HCT116 (cell line): ENCODE measurements at regions not wholly inside any gene's neighbourhood (a gene's known extent, or its start where the extent isn't known, plus 50 kb on each side); places are given as distances from the start of the nearest gene placed in this dataset.

ENCODE experiments used
- ATAC-seq: fragments of 200-7000 bp; cut with Tn5 transposase; 2 replicates; pipeline ENCODE4 v1.9.1; 2020; ENCODE audit warnings: mild to moderate bottlenecking, moderate library complexity
- BruUV-seq: library from RNA; stranded (reverse); fragments of 400-500 nt; replicated peaks from 2 replicates; lab custom pipeline; 2021; lab: Mats Ljungman, UMichigan
- CTCF ChIA-PET: fragments of 300-600 bp; sonication (Branson Sonifier 250); formaldehyde crosslinking; loops from one replicate; lab custom pipeline; 2021; ENCODE audit warnings: antibody characterized with exemption; lab: Charles Lee
- POLR2A ChIA-PET: fragments of 300-600, 350-600 bp; sonication (Branson Sonifier 250); formaldehyde crosslinking; loops from one replicate; lab custom pipeline; 2021; ENCODE audit warnings: antibody characterized with exemption; lab: Charles Lee
- RAD21 ChIA-PET, 2 experiments: fragments of 300-600 bp; sonication (Branson Sonifier 250); formaldehyde crosslinking; loops; one replicate each; lab custom pipeline; 2023; ENCODE audit warnings: low total read pairs in 2 of 2; ENCODE audit not compliant: uncharacterized antibody in 2 of 2, unreplicated experiment in 2 of 2, low non-redundant PET in 1 of 2; lab: Charles Lee
- DNase-seq: peaks from one replicate; pipeline ENCODE4 v3.0.0-alpha.2; 2010; ENCODE audit warnings: low read depth, low spot score
- H2AFZ ChIP-seq: fragments of 200-600 bp; shearing (Covaris generic), sonication (generic); 2 replicates; pipeline ENCODE4 v1.6.1; 2017; ENCODE audit warnings: low read depth, mixed run types, mixed read lengths, antibody characterized with exemption, low read length; ENCODE audit not compliant: poor library complexity, severe bottlenecking
- H3K27ac ChIP-seq: 2 replicates; pipeline ENCODE4 v1.5.1; 2012; ENCODE audit warnings: low read depth, low read length
- H3K27me3 ChIP-seq: fragments of 200-600 bp; sonication (generic); 2 replicates; pipeline ENCODE4 v1.6.1; 2016; ENCODE audit warnings: mixed run types, low read length, mixed read lengths; ENCODE audit not compliant: insufficient read depth
- H3K36me3 ChIP-seq, 2 experiments: fragments of 200-500 bp in 1 of 2; fragments of 200-600 bp in 1 of 2; sonication (Bioruptor generic) in 1 of 2; sonication (generic) in 1 of 2; 2 replicates each; pipeline versions ENCODE4 v1.5.1 to v1.6.1; 2014 to 2016; ENCODE audit warnings: low read length in 2 of 2, inconsistent platforms in 1 of 2, mixed read lengths in 1 of 2, mixed run types in 1 of 2; ENCODE audit not compliant: insufficient read depth in 2 of 2, control insufficient read depth in 1 of 2
- H3K4me1 ChIP-seq, 2 experiments: fragments of 200-600 bp in 1 of 2; sonication (generic) in 1 of 2; 2 replicates each; pipeline versions ENCODE4 v1.5.1 to v1.6.1; 2012 to 2017; ENCODE audit warnings: low read length in 2 of 2, inconsistent platforms in 1 of 2, mild to moderate bottlenecking in 1 of 2, mixed read lengths in 1 of 2, mixed run types in 1 of 2, moderate library complexity in 1 of 2; ENCODE audit not compliant: insufficient read depth in 2 of 2, control insufficient read depth in 1 of 2
- H3K4me2 ChIP-seq: fragments of 200-600 bp; sonication (generic); 2 replicates; pipeline ENCODE4 v1.6.1; 2017; ENCODE audit warnings: mixed run types, low read length, mixed read lengths
- H3K4me3 ChIP-seq, 2 experiments: fragments of 200-600 bp in 1 of 2; sonication (generic) in 1 of 2; replicated peaks in 1 of 2; 2 replicates each; pipeline ENCODE4 v1.5.1; 2011 to 2016; ENCODE audit warnings: low read length in 2 of 2, control low read depth in 1 of 2, low read depth in 1 of 2, mild to moderate bottlenecking in 1 of 2, mixed read lengths in 1 of 2, mixed run types in 1 of 2
- H3K79me2 ChIP-seq: fragments of 200-600 bp; sonication (generic); 2 replicates; pipeline ENCODE4 v1.6.1; 2017; ENCODE audit warnings: mild to moderate bottlenecking, mixed run types, low read length, moderate library complexity, mixed read lengths; ENCODE audit not compliant: insufficient read depth
- H3K9ac ChIP-seq: fragments of 200-600 bp; sonication (generic); 2 replicates; pipeline ENCODE4 v1.6.1; 2016; ENCODE audit warnings: low read length, mixed read lengths
- H3K9me2 ChIP-seq: fragments of 200-600 bp; sonication (generic), shearing (Covaris generic); 2 replicates; pipeline ENCODE4 v1.6.1; 2017; ENCODE audit warnings: mixed run types, mild to moderate bottlenecking, moderate library complexity; ENCODE audit not compliant: insufficient read depth
- H3K9me3 ChIP-seq, 2 experiments: fragments of 200-500 bp in 1 of 2; fragments of 200-600 bp in 1 of 2; sonication (Bioruptor generic) in 1 of 2; sonication (generic) in 1 of 2; 2 replicates each; pipeline ENCODE4 v1.6.1; 2014 to 2017; ENCODE audit warnings: low read length in 2 of 2, mixed read lengths in 2 of 2, inconsistent platforms in 1 of 2, low read depth in 1 of 2, mild to moderate bottlenecking in 1 of 2, mixed run types in 1 of 2, moderate library complexity in 1 of 2; ENCODE audit not compliant: control insufficient read depth in 1 of 2, insufficient read depth in 1 of 2
- H4K20me1 ChIP-seq: fragments of 200-600 bp; sonication (generic), shearing (Covaris generic); 2 replicates; pipeline ENCODE4 v1.6.1; 2017; ENCODE audit warnings: mixed run types, mild to moderate bottlenecking, moderate library complexity; ENCODE audit not compliant: insufficient read depth
- ATF3 ChIP-seq: IDR thresholded peaks from 2 replicates; pipeline ENCODE4 v1.6.1; 2012
- CEBPB ChIP-seq: IDR thresholded peaks from 2 replicates; pipeline ENCODE4 v1.6.1; 2012; ENCODE audit warnings: low read depth
- CTCF ChIP-seq, 3 experiments: fragments of 200-600 bp in 1 of 3; sonication (generic) in 1 of 3; IDR thresholded peaks in 2 of 3; conservative IDR thresholded peaks in 1 of 3; 2 replicates each; pipeline ENCODE4 v1.5.1; 2012 to 2017; ENCODE audit warnings: low read depth in 2 of 3, low read length in 2 of 3, antibody characterized with exemption in 1 of 3, borderline replicate concordance in 1 of 3, control low read depth in 1 of 3, mild to moderate bottlenecking in 1 of 3, mixed read lengths in 1 of 3, mixed run types in 1 of 3, moderate library complexity in 1 of 3; ENCODE audit not compliant: insufficient read depth in 1 of 3
- EGR1 ChIP-seq: IDR thresholded peaks from 2 replicates; pipeline ENCODE4 v1.6.1; 2012; ENCODE audit warnings: low read depth
- ELF1 ChIP-seq: IDR thresholded peaks from 2 replicates; pipeline ENCODE4 v1.6.1; 2012; ENCODE audit warnings: low read depth, borderline replicate concordance
- EZH2 ChIP-seq: fragments of 200-600 bp; sonication (generic); IDR thresholded peaks from 2 replicates; pipeline ENCODE4 v1.6.1; 2017; ENCODE audit warnings: antibody characterized with exemption, mixed run types
- FOSL1 ChIP-seq: IDR thresholded peaks from 2 replicates; pipeline ENCODE4 v1.6.1; 2012; ENCODE audit warnings: low read depth
- JUND ChIP-seq: IDR thresholded peaks from 2 replicates; pipeline ENCODE4 v1.6.1; 2012
- POLR2AphosphoS5 ChIP-seq: IDR thresholded peaks from 2 replicates; pipeline ENCODE4 v1.6.1; 2011; ENCODE audit warnings: mild to moderate bottlenecking, low read depth, low read length, moderate library complexity
- RAD21 ChIP-seq: IDR thresholded peaks from 2 replicates; pipeline ENCODE4 v1.6.1; 2012; ENCODE audit warnings: low read depth, mild to moderate bottlenecking
- SIN3A ChIP-seq: IDR thresholded peaks from 2 replicates; pipeline ENCODE4 v1.6.1; 2012; ENCODE audit warnings: low read depth
- SP1 ChIP-seq: IDR thresholded peaks from 2 replicates; pipeline ENCODE4 v1.6.1; 2012; ENCODE audit warnings: low read depth
- SRF ChIP-seq: IDR thresholded peaks from 2 replicates; pipeline ENCODE4 v1.6.1; 2012; ENCODE audit warnings: low read depth
- YY1 ChIP-seq: IDR thresholded peaks from 2 replicates; pipeline ENCODE4 v1.6.1; 2011; ENCODE audit warnings: low read length, low read depth, moderate library complexity, mild to moderate bottlenecking; ENCODE audit not compliant: insufficient replicate concordance; ENCODE audit errors: extremely low read depth
- ZFX ChIP-seq: fragments of 450-650 bp; IDR thresholded peaks from 2 replicates; pipeline ENCODE4 v1.6.1; 2017
- ZNF274 ChIP-seq: fragments of 200-500 bp; sonication (Bioruptor generic); IDR thresholded peaks from 2 replicates; pipeline ENCODE4 v1.6.1; 2014; ENCODE audit warnings: mild to moderate bottlenecking, low read depth, low read length, inconsistent platforms
- intact Hi-C: fragments of 100-400 bp; cut with micrococcal nuclease; formaldehyde crosslinking; loops from 2 replicates; pipeline ENCODE4 v1.10.0; 2022
- TF ChIP-seq, protein P1 (sequence below): IDR thresholded peaks from 2 replicates; pipeline ENCODE4 v1.6.1; 2011; ENCODE audit warnings: mild to moderate bottlenecking, low read length, moderate library complexity; ENCODE audit not compliant: insufficient replicate concordance; ENCODE audit errors: extremely low read depth
- TF ChIP-seq, protein P2 (sequence below): IDR thresholded peaks from 2 replicates; pipeline ENCODE4 v1.6.1; 2012; ENCODE audit warnings: low read depth
- TF ChIP-seq, protein P3 (sequence below): IDR thresholded peaks from 2 replicates; pipeline ENCODE4 v1.6.1; 2012

DNA sequence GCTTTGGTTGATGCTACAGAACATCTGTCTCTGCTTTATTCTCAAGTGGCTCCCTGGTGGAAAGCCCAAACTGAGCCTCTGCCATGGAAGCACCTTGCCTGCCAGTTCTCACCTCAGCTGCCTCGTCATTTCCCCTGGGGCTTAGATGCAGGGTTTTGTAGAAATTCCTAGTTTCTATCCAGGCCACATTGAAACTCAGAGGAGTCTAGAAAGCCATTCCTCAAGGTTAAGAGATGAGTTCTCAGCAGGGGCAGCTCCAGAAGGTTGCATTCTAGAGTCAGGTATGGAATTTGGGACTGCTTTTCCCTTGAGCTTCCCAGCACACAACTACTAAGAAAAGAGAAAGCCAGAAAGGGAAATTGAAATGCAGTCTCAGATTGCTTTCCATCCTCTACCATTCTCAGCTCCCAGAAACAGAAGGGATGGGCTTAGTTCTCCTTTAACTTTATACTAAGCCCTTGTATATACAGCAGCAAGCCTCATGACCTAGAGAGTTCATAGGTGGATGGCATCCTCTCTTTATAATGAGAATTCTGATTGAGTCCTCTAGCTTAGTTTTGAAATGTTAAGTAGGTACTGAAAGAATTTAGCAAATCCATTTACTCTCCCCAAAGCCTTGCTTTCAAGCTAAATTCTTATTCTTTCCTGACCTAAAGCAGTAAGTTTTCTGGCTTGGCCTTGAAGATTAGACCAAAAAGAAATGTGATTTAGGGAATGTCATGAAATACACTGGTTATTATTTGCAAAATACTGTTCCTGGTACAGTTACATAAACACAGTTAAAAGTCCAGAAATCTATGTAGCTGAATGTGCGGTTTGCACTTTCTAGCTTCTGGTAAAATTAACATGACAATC lies 66.0 kb upstream of the MEF2C start:
- Histone ChIP-seq H3K27me3 (no peaks in the 10 kb centered on the region), H3K9ac (no peak overlapping the region), H3K4me1 (peaks cover 3 to 4% of the 10 kb centered on the region in 2 experiments; a peak in 2 of 4 replicates), H3K9me3 (no peaks in the 10 kb centered on the region), H3K36me3 (no peaks in the 10 kb centered on the region), H3K27ac (no peak overlapping the region), H3K79me2 (no peaks in the 10 kb centered on the region), H3K9me2 (no peaks in the 10 kb centered on the region), H4K20me1 (no peaks in the 10 kb centered on the region), H2AFZ (no peak overlapping the region), H3K4me2 (no peak overlapping the region), H3K4me3 (no peak overlapping the region)
- no peak for ATAC-seq
- BruUV-seq: no TSS peak
- intact Hi-C loops: no loop called here
- ChIA-PET POLR2A (no interaction called here), RAD21 (no interaction called here), CTCF (no interaction called here)
- DNase-seq: no peak
- TF ChIP-seq, protein P1, sequence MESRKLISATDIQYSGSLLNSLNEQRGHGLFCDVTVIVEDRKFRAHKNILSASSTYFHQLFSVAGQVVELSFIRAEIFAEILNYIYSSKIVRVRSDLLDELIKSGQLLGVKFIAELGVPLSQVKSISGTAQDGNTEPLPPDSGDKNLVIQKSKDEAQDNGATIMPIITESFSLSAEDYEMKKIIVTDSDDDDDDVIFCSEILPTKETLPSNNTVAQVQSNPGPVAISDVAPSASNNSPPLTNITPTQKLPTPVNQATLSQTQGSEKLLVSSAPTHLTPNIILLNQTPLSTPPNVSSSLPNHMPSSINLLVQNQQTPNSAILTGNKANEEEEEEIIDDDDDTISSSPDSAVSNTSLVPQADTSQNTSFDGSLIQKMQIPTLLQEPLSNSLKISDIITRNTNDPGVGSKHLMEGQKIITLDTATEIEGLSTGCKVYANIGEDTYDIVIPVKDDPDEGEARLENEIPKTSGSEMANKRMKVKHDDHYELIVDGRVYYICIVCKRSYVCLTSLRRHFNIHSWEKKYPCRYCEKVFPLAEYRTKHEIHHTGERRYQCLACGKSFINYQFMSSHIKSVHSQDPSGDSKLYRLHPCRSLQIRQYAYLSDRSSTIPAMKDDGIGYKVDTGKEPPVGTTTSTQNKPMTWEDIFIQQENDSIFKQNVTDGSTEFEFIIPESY: no peak
- TF ChIP-seq EZH2: no peak
- TF ChIP-seq, protein P2, sequence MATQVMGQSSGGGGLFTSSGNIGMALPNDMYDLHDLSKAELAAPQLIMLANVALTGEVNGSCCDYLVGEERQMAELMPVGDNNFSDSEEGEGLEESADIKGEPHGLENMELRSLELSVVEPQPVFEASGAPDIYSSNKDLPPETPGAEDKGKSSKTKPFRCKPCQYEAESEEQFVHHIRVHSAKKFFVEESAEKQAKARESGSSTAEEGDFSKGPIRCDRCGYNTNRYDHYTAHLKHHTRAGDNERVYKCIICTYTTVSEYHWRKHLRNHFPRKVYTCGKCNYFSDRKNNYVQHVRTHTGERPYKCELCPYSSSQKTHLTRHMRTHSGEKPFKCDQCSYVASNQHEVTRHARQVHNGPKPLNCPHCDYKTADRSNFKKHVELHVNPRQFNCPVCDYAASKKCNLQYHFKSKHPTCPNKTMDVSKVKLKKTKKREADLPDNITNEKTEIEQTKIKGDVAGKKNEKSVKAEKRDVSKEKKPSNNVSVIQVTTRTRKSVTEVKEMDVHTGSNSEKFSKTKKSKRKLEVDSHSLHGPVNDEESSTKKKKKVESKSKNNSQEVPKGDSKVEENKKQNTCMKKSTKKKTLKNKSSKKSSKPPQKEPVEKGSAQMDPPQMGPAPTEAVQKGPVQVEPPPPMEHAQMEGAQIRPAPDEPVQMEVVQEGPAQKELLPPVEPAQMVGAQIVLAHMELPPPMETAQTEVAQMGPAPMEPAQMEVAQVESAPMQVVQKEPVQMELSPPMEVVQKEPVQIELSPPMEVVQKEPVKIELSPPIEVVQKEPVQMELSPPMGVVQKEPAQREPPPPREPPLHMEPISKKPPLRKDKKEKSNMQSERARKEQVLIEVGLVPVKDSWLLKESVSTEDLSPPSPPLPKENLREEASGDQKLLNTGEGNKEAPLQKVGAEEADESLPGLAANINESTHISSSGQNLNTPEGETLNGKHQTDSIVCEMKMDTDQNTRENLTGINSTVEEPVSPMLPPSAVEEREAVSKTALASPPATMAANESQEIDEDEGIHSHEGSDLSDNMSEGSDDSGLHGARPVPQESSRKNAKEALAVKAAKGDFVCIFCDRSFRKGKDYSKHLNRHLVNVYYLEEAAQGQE: no peak
- TF ChIP-seq EGR1: no peak
- TF ChIP-seq SIN3A: no peak
- TF ChIP-seq YY1: no peak
- no peak for TF ChIP-seq CEBPB
- TF ChIP-seq ATF3: no peak
- no peak for TF ChIP-seq ZFX
- no peak for TF ChIP-seq CTCF (IDR thresholded peaks at IDR 0.05 in 2 of 3, conservative IDR thresholded peaks at IDR 0.05 in 1 of 3; ENCODE audit: borderline replicate concordance in 1 of 3, insufficient read depth in 1 of 3, low read depth in 2 of 3, low read length in 2 of 3)
- TF ChIP-seq, protein P3, sequence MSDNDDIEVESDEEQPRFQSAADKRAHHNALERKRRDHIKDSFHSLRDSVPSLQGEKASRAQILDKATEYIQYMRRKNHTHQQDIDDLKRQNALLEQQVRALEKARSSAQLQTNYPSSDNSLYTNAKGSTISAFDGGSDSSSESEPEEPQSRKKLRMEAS: no peak
- TF ChIP-seq SP1: no peak
- TF ChIP-seq RAD21: no peak
- TF ChIP-seq FOSL1: no peak
- TF ChIP-seq JUND: no peak
- no peak for TF ChIP-seq ZNF274
- no peak for TF ChIP-seq POLR2AphosphoS5
- no peak for TF ChIP-seq ELF1
- no peak for TF ChIP-seq SRF
